H1 (cell line): ENCODE measurements at regions not wholly inside any gene's neighbourhood (a gene's known extent, or its start where the extent isn't known, plus 50 kb on each side); places are given as distances from the start of the nearest gene placed in this dataset.

ENCODE experiments used
- CHD2 ChIP-seq: IDR thresholded peaks from 2 replicates; pipeline ENCODE4 v1.6.1; 2012; ENCODE audit warnings: low read length, improper control_type of control experiment
- CHD7 ChIP-seq: fragments of 300-600 bp; sonication (generic); IDR thresholded peaks from 2 replicates; pipeline ENCODE4 v1.7.1; 2012; ENCODE audit warnings: low read length, moderate library complexity, mild to moderate bottlenecking, inconsistent platforms; ENCODE audit not compliant: insufficient replicate concordance
- CTBP2 ChIP-seq: IDR thresholded peaks from 2 replicates; pipeline ENCODE4 v1.7.0; 2011; ENCODE audit warnings: borderline replicate concordance, mild to moderate bottlenecking, moderate library complexity, mixed read lengths, low read length; ENCODE audit not compliant: insufficient read depth, insufficient read length
- KDM5A ChIP-seq: fragments of 200-600 bp; IDR thresholded peaks from 2 replicates; pipeline ENCODE4 v1.7.1; 2012; ENCODE audit warnings: mild to moderate bottlenecking, low read length, inconsistent platforms, mixed read lengths
- MAFK ChIP-seq: IDR thresholded peaks from 2 replicates; pipeline ENCODE4 v1.6.1; 2012; ENCODE audit warnings: low read depth, mild to moderate bottlenecking, improper control_type of control experiment, low read length
- MAX ChIP-seq: IDR thresholded peaks from 2 replicates; pipeline ENCODE4 v1.6.1; 2012; ENCODE audit warnings: inconsistent platforms
- RNF2 ChIP-seq: fragments of 200-900, 300-1000 bp; sonication (generic); IDR thresholded peaks from 2 replicates; pipeline ENCODE4 v1.7.1; 2016; ENCODE audit warnings: borderline replicate concordance, low read depth, mild to moderate bottlenecking, antibody characterized with exemption, low read length; ENCODE audit not compliant: poor library complexity, severe bottlenecking; ENCODE audit errors: missing control alignments
- SIN3A ChIP-seq, 2 experiments: IDR thresholded peaks in 1 of 2; conservative IDR thresholded peaks in 1 of 2; 2 replicates each; pipeline ENCODE4 v1.6.1; 2011 to 2012; ENCODE audit warnings: low read length in 2 of 2, improper control_type of control experiment in 1 of 2, low read depth in 1 of 2, mild to moderate bottlenecking in 1 of 2
- TAF7 ChIP-seq: optimal IDR thresholded peaks from 2 replicates; pipeline ENCODE3; 2011; ENCODE audit warnings: low read depth, mild to moderate bottlenecking, inconsistent platforms, low read length, moderate library complexity, borderline replicate concordance
- TF ChIP-seq, protein P1 (sequence below): IDR thresholded peaks from 2 replicates; pipeline ENCODE4 v1.6.1; 2011; ENCODE audit warnings: low read length, improper control_type of control experiment

DNA sequence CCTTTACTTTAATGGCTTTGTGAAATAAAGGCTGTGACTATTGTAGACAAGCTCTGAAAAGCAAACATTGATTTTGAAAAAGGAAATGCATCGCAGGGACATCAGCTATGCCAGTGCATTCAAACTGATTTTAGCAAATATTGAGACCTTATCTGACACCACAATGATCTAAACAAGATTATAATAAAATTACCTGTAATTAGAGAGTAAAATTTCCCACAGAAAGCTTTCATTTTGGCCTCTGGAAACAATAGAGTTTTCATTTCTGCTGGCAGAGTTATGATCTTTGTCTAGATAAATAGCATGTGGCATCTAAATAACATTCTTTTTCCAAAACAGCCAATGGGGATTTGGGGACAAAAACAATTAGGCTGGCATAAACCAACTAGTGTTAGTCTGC, 650.4 kb upstream of the PRMT6 start (continued):
- no peak for TF ChIP-seq CHD7
- TF ChIP-seq, protein P1, sequence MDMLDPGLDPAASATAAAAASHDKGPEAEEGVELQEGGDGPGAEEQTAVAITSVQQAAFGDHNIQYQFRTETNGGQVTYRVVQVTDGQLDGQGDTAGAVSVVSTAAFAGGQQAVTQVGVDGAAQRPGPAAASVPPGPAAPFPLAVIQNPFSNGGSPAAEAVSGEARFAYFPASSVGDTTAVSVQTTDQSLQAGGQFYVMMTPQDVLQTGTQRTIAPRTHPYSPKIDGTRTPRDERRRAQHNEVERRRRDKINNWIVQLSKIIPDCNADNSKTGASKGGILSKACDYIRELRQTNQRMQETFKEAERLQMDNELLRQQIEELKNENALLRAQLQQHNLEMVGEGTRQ: no peak
- TF ChIP-seq TAF7: no peak
- no peak for TF ChIP-seq MAFK
- no peak for TF ChIP-seq MAX
- no peak for TF ChIP-seq KDM5A
- no peak for TF ChIP-seq CHD2
- no peak for TF ChIP-seq CTBP2
- TF ChIP-seq SIN3A (conservative IDR thresholded peaks at IDR 0.05 in 1 of 2, IDR thresholded peaks at IDR 0.05 in 1 of 2; ENCODE audit: low read depth in 1 of 2, low read length in 2 of 2): no peak
- no peak for TF ChIP-seq RNF2
